BLaER1 treated with 17β-estradiol and CSF1 and Interleukin-3, amounts not matched to agents 10 nM and 100 nM (cell line): ENCODE measurements at regions not wholly inside any gene's neighbourhood (a gene's known extent, or its start where the extent isn't known, plus 50 kb on each side); places are given as distances from the start of the nearest gene placed in this dataset.
"Not testable (repeated sequence)": the region's sequence is repeated elsewhere in the genome, so short reads cannot be mapped to it uniquely, and the experiment has no call there.

Source experiments
- H3K27ac ChIP-seq, 11 experiments: shearing (Covaris generic); formaldehyde crosslinking; 2 replicates each; pipeline ENCODE4 v1.8.1; 2022
- H3K27me3 ChIP-seq, 11 experiments: shearing (Covaris generic); formaldehyde crosslinking; 2 replicates each; pipeline ENCODE4 v1.8.1; 2022
- H3K36me3 ChIP-seq, 11 experiments: shearing (Covaris generic); formaldehyde crosslinking; 2 replicates each; pipeline ENCODE4 v1.8.1; 2022
- H3K4me1 ChIP-seq, 10 experiments: shearing (Covaris generic); formaldehyde crosslinking; 2 replicates each; pipeline ENCODE4 v1.8.1; 2022
- H3K4me2 ChIP-seq, 11 experiments: shearing (Covaris generic); formaldehyde crosslinking; 2 replicates each; pipeline ENCODE4 v1.8.1; 2022
- H3K4me3 ChIP-seq, 10 experiments: shearing (Covaris generic); formaldehyde crosslinking; 2 replicates each; pipeline ENCODE4 v1.8.1; 2022
- H3K9ac ChIP-seq, 11 experiments: shearing (Covaris generic); formaldehyde crosslinking; 2 replicates each; pipeline ENCODE4 v1.8.1; 2022
- H3K9me3 ChIP-seq, 11 experiments: shearing (Covaris generic); formaldehyde crosslinking; replicated peaks in 1 of 11; 2 replicates each; pipeline ENCODE4 v1.8.1; 2022
- H4K20me1 ChIP-seq, 11 experiments: shearing (Covaris generic); formaldehyde crosslinking; 2 replicates each; pipeline ENCODE4 v1.8.1; 2022
- Cebpa-rat ChIP-seq, 11 experiments: shearing (Covaris generic); IDR thresholded peaks; 2 replicates each; pipeline ENCODE4 v1.8.1; 2022

- Histone ChIP-seq H3K4me1 (peaks cover 0 to 8% (median 2%) of the 10 kb centered on the region in 10 experiments; a peak in 5 of 20 replicates), H3K4me2 (no peak overlapping the region), H4K20me1 (no peaks in the 10 kb centered on the region), H3K36me3 (no peaks in the 10 kb centered on the region), H3K27me3 (no peaks in the 10 kb centered on the region), H3K4me3 (no peak overlapping the region), H3K9ac (no peak overlapping the region), H3K27ac (no peak overlapping the region), H3K9me3 (peaks cover 0 to 7% (median 0%) of the 10 kb centered on the region in 11 experiments; a peak in 2 of 22 replicates)
- no peak for TF ChIP-seq Cebpa-rat (IDR thresholded peaks at IDR 0.05)
Measured at GRCh38 chr2:223169830-223170605, 118.0 kb downstream of the KCNE4 start.

DNA sequence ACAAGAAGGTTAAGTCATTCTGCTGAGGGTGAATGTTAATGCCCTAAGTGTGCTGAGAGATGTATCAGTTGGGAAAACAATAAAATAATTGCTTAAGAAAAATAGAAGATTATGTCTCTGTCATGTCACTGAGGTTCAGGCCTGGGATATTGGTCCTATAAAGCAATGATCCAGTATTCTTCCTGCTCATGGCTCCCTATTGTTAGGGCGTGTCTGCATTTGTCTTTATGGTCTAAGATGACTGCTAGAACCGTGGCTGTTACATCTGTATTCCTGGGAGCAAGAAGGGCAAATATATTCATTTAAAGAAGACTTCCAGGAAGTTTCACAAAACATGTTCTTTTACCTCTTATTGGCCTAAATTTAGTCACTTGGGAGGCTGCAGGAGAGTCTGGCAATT is 125.0 kb downstream of the KCNE4 start:
- no peak for TF ChIP-seq Cebpa-rat (IDR thresholded peaks at IDR 0.05)
- Histone ChIP-seq H3K4me2 (no peak overlapping the region), H3K27me3 (no peaks in the 10 kb centered on the region), H4K20me1 (no peaks in the 10 kb centered on the region), H3K4me1 (no peaks in the 10 kb centered on the region), H3K36me3 (no peaks in the 10 kb centered on the region), H3K9ac (no peak overlapping the region), H3K27ac (no peak overlapping the region), H3K9me3 (no peaks in the 10 kb centered on the region), H3K4me3 (no peak overlapping the region)

DNA sequence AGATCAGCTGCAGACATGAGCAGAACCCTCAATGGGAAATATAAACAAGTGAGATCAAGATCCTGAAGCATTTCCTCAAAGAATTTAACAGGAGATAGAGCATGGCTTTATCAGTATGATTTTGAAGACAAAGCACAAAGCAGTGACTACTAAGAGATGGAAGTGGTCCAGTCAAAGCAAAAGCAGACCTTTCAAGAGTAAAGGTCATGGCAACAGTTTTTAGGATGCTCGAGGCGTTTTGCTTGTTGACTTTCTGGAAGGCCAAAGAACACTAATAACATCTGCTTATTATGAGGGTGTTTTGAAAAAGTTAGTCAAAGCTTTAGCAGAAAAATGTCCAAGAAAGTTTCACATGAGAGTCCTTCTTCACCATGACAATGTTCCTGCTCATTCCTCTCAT is 128.5 kb downstream of the KCNE4 start:
- Histone ChIP-seq H3K4me3 (no peak overlapping the region), H3K36me3 (no peaks in the 10 kb centered on the region), H3K27ac (no peak overlapping the region), H3K27me3 (no peaks in the 10 kb centered on the region), H3K9me3 (no peaks in the 10 kb centered on the region), H3K4me2 (no peak overlapping the region), H3K9ac (no peak overlapping the region), H3K4me1 (no peaks in the 10 kb centered on the region), H4K20me1 (no peaks in the 10 kb centered on the region)
- no peak for TF ChIP-seq Cebpa-rat (IDR thresholded peaks at IDR 0.05)

- H3K27ac ChIP-seq: no peak overlapping the region
- H3K27me3 ChIP-seq: no peaks in the 10 kb centered on the region
- no peaks in the 10 kb centered on the region for H4K20me1 ChIP-seq
- H3K4me1 ChIP-seq: no peaks in the 10 kb centered on the region
- H3K9ac ChIP-seq: no peak overlapping the region
- H3K4me2 ChIP-seq: no peak overlapping the region
- no peak for TF ChIP-seq Cebpa-rat (IDR thresholded peaks at IDR 0.05)
- H3K36me3 ChIP-seq: no peaks in the 10 kb centered on the region
- no peaks in the 10 kb centered on the region for H3K9me3 ChIP-seq
- H3K4me3 ChIP-seq: no peak overlapping the region
Measured at GRCh38 chr2:223181561-223181960, 129.6 kb downstream of the KCNE4 start.

DNA sequence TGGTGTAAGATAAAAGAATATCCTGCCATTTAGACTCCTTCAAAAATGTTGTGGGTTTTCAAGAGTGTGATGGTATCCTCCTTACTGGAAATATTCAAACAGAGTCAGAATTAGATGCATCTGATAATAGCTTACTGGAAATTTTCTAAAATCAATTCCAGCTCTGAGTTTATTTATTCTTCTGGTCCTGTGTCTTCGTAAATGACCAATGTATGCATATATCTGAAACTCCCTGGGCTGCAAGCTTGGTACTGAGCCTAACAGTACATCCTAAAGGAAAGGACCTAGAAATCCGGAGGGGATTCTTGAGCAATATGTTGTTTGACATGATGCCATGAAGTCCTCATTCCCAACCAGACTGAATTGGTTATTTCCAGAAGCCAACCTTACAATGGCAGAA is 130.4 kb downstream of the KCNE4 start:
- Histone ChIP-seq H3K4me2 (no peak overlapping the region), H3K9me3 (no peaks in the 10 kb centered on the region), H3K36me3 (no peaks in the 10 kb centered on the region), H3K27ac (no peak overlapping the region), H3K4me1 (no peaks in the 10 kb centered on the region), H4K20me1 (no peaks in the 10 kb centered on the region), H3K4me3 (no peak overlapping the region), H3K9ac (no peak overlapping the region), H3K27me3 (no peaks in the 10 kb centered on the region)
- no peak for TF ChIP-seq Cebpa-rat (IDR thresholded peaks at IDR 0.05)

DNA sequence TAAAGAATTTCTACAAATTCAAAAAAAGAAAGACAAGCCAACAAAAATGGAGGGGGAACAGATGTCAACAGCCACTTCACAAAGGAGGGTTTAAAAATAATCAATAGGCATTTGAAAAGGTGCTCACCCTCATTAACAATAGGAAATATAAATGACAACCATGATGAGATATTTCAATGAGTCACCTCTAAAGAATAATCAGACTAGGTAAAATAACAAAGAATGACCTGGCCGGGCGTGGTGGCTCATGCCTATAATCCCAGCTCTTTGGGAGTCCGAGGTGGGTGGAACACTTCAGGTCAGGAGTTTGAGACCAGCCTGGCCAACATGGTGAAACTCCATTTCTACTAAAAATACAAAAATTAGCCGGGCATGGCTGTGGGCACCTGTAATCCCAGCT is 133.6 kb downstream of the KCNE4 start:
- no peak overlapping the region for H3K9ac ChIP-seq
- no peaks in the 10 kb centered on the region for H3K9me3 ChIP-seq
- no peak for TF ChIP-seq Cebpa-rat (IDR thresholded peaks at IDR 0.05)
- no peak overlapping the region for H3K27ac ChIP-seq
- H3K4me3 ChIP-seq: no peak overlapping the region
- H3K36me3 ChIP-seq: no peaks in the 10 kb centered on the region
- no peaks in the 10 kb centered on the region for H3K27me3 ChIP-seq
- H4K20me1 ChIP-seq: no peaks in the 10 kb centered on the region
- H3K4me1 ChIP-seq: no peaks in the 10 kb centered on the region
- H3K4me2 ChIP-seq: no peak overlapping the region

DNA sequence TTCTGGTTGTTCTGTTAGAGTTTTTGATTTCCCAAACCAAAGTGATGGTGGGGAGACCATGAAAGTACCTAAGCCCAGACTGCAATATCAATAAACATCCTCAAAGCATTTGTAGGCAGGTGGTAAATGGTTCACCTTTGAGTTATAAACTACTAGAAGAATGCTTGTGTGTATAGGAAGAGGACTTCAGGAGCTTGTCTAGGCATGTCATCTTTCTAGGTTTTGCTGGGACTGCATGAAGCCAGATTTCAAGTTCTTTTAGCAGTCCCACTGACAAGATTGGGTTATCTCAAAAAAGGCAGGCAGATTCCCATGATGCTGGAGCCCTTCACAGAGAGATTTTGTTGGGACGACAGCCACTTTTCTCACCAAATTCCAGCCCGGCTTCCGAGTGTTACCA is 135.3 kb downstream of the KCNE4 start:
- no peaks in the 10 kb centered on the region for H3K9me3 ChIP-seq
- H3K4me2 ChIP-seq: no peak overlapping the region
- no peak overlapping the region for H3K4me3 ChIP-seq
- no peak for TF ChIP-seq Cebpa-rat (IDR thresholded peaks at IDR 0.05)
- H3K4me1 ChIP-seq: no peaks in the 10 kb centered on the region
- no peaks in the 10 kb centered on the region for H4K20me1 ChIP-seq
- no peaks in the 10 kb centered on the region for H3K27me3 ChIP-seq
- no peak overlapping the region for H3K9ac ChIP-seq
- H3K27ac ChIP-seq: no peak overlapping the region
- H3K36me3 ChIP-seq: no peaks in the 10 kb centered on the region

DNA sequence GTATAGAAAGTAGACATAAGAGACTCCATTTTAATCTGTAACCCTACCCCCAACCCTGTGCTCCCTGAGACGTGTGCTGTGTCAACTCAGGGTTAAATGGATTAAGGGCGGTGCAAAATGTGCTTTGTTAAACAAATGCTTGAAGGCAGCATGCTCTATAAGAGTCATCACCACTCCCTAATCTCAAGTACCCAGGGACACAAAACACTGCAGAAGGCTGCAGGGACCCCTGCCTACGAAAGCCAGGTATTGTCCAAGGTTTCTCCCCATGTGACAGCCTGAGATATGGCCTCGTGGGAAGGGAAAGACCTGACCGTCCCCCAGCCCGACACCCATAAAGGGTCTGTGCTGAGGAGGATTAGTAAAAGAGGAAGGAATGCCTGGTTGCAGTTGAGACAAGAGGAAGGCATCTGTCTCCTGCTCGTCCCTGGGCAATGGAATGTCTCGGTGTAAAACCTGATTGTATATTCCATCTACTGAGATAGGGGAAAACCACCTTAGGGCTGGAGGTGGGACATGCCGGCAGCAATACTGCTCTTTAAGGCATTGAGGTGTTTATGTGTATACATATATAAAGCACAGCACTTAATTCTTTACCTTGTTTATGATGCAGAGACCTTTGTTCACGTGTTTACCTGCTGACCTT is 138.7 kb downstream of the KCNE4 start:
- not testable (repeated sequence) for H3K9me3 ChIP-seq, H3K27me3 ChIP-seq, H3K36me3 ChIP-seq, H3K9ac ChIP-seq, H3K4me2 ChIP-seq, H3K4me3 ChIP-seq, H3K27ac ChIP-seq, H4K20me1 ChIP-seq, H3K4me1 ChIP-seq

- H3K4me3 ChIP-seq: no peak overlapping the region
- H3K9me3 ChIP-seq: peaks cover 0 to 10% (median 0%) of the 10 kb centered on the region in 11 experiments; a peak in 3 of 22 replicates
- H3K4me2 ChIP-seq: no peak overlapping the region
- no peak for TF ChIP-seq Cebpa-rat (IDR thresholded peaks at IDR 0.05)
- no peaks in the 10 kb centered on the region for H3K36me3 ChIP-seq
- no peaks in the 10 kb centered on the region for H3K4me1 ChIP-seq
- H3K27me3 ChIP-seq: no peaks in the 10 kb centered on the region
- no peak overlapping the region for H3K27ac ChIP-seq
- no peak overlapping the region for H3K9ac ChIP-seq
- H4K20me1 ChIP-seq: no peaks in the 10 kb centered on the region
Measured at GRCh38 chr2:223196331-223196730, 144.3 kb downstream of the KCNE4 start.

DNA sequence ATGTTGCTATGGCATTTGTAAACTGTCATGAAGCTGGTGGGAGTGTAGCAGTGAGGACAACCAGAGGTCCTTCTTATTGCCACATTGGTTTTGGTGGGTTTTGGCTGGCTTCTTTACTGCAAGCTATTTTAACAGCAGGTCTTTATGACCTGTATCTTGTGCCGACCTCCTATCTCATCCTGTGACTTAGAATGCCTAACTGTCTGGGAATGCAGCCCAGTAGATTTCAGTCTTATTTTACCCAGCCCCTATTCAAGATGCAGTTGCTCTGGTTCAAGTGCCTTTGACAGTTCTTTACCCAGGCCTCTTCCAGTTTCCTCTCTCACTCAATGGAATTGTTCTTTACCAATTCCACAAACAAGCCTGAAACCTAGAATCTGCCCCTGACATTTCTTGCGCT is 145.1 kb downstream of the KCNE4 start:
- Histone ChIP-seq H4K20me1 (no peaks in the 10 kb centered on the region), H3K9ac (no peak overlapping the region), H3K9me3 (peaks cover 0 to 10% (median 0%) of the 10 kb centered on the region in 11 experiments; a peak in 3 of 22 replicates), H3K4me2 (no peak overlapping the region), H3K27ac (no peak overlapping the region), H3K27me3 (no peaks in the 10 kb centered on the region), H3K36me3 (no peaks in the 10 kb centered on the region), H3K4me3 (no peak overlapping the region), H3K4me1 (no peaks in the 10 kb centered on the region)
- TF ChIP-seq Cebpa-rat (IDR thresholded peaks at IDR 0.05): no peak
